Renal cortical epithelial cell (primary cell): ENCODE measurements at regions not wholly inside any gene's neighbourhood (a gene's known extent, or its start where the extent isn't known, plus 50 kb on each side); places are given as distances from the start of the nearest gene placed in this dataset.
"Not testable (repeated sequence)": the region's sequence is repeated elsewhere in the genome, so short reads cannot be mapped to it uniquely, and the experiment has no call there.

Experiments used
- DNase-seq: peaks from one replicate; pipeline ENCODE4 v3.0.0-alpha.2; 2011; ENCODE audit warnings: low read depth

GRCh38 chr7:131802195-131802864 is 245.9 kb upstream of the PODXL start:
- no peak for DNase-seq

DNA sequence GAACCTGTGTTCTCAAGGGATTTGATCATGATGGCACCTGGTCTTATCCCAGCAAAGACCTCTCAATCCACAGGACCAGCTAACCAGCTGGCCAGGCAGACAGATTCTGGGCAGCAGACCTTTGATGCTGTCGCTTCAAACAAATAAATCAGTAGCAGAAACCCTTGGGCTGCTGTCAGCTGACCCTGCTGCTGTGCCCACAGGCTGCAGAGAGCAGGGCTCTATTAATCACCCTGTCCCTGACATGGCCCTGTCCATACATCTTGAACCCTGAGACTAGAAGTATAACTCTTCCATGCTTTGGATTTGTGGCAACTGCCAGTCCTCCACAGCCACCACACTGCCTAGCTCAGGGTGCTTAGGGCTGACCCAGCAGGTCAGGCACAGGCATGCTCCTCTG is 244.1 kb upstream of the PODXL start:
- DNase-seq: no peak

GRCh38 chr7:131800008-131800407 is 243.6 kb upstream of the PODXL start:
- no peak for DNase-seq

- peak; percentile 18 for DNase-seq
Measured at GRCh38 chr7:131797841-131798240, 241.4 kb upstream of the PODXL start.

DNA sequence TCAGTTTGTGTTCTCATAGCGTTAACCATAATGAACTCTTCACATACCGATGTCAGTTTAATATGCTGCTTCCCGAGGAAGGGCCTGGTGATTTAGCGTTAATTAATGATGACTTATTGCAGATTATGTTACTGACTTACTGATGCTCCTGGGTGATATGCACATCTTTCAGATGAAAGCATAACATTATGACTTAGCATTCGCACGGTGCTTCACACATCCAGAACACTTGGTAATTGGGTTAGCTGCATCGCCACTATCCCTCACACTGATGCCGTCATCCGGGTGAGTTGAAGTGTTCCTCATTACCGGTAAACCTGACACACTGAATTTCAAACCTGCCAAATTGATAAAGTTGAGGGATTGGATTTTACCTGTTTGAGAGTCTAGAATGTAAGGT is 239.0 kb upstream of the PODXL start:
- DNase-seq: no peak

- DNase-seq: no peak
Measured at GRCh38 chr7:131792311-131792710, 235.9 kb upstream of the PODXL start.

- no peak for DNase-seq
Measured at GRCh38 chr7:131787101-131787500, 230.7 kb upstream of the PODXL start.

DNA sequence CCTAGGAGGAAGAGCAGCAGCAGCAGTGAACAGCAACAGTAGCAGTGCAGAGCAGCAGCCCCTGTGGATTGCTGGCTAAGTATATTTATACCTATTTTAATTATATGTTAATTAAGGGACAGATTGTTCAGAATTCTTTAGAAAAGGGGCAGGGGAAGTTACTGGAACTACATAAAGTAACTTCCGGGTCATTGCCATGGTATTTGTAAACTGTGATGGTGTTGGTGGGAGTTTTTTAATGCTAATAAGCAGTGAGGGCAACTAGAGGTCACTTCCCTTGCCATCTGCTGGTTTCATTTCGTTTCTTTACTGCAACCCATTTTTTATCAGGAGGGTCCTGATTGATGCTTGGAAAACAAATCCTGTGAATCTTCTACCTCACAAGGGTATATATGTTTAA is 229.8 kb upstream of the PODXL start:
- no peak for DNase-seq

GRCh38 chr7:131778601-131779000 is 222.2 kb upstream of the PODXL start:
- no peak for DNase-seq

- no peak for DNase-seq
Measured at GRCh38 chr7:131774419-131775220, 218.2 kb upstream of the PODXL start.

DNA sequence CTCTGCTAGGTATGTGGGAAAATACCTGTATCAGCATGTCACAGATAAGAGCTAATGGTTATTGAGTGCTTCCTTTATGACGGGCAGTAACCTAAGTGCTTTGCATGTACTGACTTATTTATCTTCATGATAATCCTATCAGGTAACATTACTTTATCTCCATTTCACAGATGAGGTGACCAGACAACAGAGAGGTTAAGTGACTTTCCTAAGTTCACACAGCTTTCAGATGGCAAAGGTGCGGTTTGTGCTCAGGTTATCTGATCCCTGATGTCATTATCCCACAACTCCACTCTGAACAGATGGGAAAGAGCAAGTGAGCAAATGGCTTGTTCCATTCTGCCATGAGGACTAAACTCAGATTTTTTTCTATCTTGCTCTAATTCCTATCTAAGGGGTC is 217.0 kb upstream of the PODXL start:
- no peak for DNase-seq

DNA sequence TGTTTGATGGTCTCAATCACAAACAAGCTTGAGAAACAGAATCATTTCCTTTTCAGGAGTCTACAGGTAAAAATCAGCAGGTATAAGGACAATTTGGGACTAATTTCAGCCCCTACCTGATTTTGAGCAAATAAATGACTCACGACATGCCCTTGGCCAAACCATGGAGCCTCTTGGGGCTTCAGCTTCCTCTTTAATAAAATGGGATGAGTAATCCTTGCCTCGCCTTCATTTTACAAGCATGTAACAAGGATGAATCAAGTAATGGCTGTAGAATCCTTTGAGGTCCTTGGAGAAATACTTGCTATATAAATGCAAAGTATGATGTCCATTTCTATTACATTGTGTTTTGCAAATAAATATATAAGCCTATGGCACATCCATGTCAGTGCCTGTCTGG is 212.8 kb upstream of the PODXL start:
- no peak for DNase-seq

- DNase-seq: no peak
Measured at GRCh38 chr7:131767591-131767990, 211.2 kb upstream of the PODXL start.

DNA sequence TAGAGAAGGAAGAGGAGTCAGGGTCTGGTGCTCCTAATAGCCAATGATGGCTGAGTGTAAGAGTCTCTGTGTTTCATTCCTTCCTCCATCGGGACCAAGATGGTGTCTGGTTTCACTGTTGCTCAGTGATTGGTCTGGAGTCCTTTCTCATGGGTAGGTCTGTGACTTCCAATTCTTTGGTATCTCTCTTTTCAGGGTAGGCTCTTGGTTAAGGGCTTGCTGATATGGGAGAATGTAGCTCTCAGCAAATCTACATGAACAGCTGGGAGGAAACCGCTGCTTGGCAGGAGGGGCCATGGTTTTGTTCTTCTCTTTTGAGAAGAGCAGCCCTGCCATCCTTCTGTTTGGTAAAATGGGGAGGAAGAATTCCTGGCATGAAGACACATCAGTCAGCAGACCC is 209.1 kb upstream of the PODXL start:
- DNase-seq: no peak

DNA sequence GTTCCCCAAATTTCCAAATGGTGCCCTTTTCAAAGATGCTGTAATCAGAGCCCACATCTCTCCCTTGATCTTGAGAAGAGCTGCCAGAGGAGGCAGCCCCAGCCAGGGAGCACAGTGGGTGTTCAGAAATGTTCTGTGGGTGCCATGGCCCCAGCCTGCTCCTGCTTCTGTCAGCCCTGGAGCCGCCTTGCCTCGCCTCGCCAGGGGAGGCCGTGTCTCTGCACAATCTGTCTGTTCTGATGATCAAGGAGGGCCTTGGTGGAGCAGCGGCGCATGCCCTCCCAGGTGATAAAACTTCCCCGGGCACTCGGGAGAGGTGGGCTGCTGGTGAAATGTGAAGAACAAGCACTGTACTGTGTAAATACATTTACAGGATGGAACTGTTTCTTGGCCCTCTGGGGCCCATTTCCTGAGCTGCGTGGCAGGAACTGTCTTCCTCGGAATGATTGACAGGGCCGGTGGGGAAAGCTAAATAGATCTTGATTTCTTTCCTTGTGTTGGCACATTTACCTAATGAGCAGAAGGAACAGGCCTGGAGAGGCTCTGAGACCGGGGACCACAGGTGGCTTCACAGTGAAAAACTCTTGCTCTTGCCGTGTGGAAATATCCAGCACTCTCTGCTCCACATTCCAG is 207.8 kb upstream of the PODXL start:
- no peak for DNase-seq

DNA sequence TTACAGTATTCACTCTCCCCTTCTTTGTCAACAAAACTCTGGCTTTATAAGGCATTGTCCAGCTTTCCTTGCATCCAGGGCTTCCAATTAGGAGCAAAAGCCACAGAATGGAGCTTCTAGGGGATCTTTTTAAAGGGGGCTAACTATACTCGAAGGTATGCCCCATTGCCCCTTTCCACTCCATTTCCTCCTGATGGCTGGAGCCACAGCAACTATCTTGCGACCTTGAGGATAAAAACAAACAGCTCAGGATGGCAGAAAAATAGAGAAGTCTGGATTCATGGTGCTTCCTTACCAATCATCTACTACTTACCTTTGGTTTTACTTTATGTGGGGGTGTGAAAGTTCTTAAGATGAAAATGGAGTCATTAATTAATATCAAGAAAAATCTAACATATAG is 206.3 kb upstream of the PODXL start:
- DNase-seq: no peak

DNA sequence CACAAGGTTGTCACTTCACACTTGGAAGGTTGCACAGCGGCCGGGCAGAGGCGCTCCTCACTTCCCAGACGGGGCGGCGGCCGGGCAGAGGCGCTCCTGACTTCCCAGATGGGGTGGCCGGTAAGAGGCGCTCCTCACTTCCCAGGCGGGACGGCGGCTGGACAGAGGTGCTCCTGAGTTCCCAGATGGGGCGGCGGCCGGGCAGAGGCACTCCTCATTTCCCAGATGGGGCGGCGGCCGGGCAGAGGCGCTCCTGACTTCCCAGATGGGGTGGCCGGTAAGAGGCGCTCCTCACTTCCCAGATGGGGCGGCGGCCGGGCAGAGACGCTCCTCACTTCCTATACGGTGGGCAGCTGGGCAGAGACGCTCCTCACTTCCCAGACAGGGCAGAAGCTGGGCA is 199.4 kb upstream of the PODXL start:
- not testable (repeated sequence) for DNase-seq

DNA sequence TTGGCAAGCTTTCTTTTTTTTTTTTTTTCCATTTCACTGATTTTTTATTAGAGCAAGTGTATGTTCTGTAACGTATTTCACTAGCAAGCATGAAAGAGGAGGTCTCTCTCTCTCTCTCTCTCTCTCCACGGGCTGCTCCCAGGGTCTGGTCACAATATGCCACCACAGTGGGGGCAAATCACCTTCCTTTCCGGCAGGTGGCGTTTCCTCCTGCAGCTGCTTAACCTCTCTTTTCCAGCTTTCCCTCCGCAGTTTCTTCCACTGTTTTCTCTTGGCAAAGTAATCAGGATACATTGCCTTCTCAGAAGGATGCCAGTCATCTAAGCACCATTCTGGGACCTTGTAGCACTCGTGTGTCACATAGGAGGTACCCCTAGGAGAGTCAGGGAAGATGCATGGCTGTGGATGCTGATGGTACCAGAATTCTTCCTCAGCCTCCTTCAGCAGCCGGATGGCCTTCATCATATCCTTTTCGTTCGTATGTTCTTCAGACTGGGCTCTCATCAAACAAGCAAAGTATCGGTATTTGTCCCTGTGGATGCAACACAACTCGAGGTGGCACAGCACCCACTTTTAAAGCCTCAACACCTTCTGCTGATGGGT is 197.3 kb upstream of the PODXL start:
- DNase-seq: no peak

DNA sequence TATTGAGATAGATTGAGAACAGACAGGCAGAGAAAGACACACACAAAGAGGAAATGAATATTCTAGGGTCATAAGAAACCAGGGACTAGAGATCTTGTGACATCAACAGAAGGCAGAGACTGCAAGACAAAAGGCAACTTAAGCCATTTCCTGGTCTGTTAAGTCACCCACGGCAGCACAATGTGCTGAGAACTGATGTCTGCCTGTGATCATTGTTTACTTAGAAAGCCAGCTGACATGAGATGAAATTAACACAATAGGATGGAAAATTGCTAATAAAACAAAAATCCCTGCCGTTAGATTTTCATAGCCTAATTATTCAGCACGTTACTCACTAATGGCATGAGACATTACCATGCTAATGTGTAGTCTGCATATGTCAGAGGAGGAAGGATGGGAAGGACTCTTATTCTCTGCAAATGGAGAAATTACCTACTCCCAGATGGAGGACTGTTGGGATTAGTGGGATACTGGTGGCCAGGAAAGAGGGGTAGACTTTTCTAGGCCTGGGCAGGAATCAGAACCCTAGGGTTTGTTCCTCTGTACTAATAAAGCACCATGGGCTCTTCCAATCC is 191.3 kb upstream of the PODXL start:
- no peak for DNase-seq

- DNase-seq: peak; percentile 31
Measured at GRCh38 chr7:131745390-131746248, 189.2 kb upstream of the PODXL start.

DNA sequence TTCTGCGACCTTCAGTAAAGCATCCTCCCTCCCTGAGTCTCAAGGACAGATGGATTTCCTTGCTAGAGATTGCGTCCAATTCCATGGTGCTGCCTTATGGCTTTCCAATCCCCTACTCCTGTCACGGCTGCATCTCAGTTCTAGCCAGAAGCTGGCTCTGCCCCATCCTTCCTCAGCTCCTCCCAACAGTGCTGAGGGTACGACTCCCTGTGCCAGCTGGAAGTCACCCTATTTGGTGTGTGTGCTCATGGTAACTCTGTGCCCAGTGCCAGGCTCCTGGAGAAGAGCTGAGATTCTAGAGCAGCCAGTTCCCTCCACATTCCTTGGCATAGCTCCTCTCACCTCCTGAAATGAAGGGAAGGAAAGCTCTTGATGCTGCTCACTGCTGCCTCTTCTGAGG is 185.0 kb upstream of the PODXL start:
- no peak for DNase-seq
